Esophagus squamous epithelium (tissue), 4 donors: ENCODE measurements at regions not wholly inside any gene's neighbourhood (a gene's known extent, or its start where the extent isn't known, plus 50 kb on each side); places are given as distances from the start of the nearest gene placed in this dataset.

Experiments
- POLR2A ChIP-seq, 4 donors: fragments of 450-650 bp; IDR thresholded peaks; one replicate each; pipeline ENCODE4 v1.6.1; 2017; ENCODE audit warnings: antibody characterized with exemption in 4 of 4, mild to moderate bottlenecking in 4 of 4, moderate library complexity in 3 of 4
- TF ChIP-seq, protein P1 (sequence below), 6 experiments: fragments of 450-650 bp in 4 of 6; fragments of 200-600 bp in 2 of 6; sonication (generic) in 2 of 6; IDR thresholded peaks; one replicate each; pipeline ENCODE4 v1.5.1; 2016 to 2019; ENCODE audit warnings: antibody characterized with exemption in 6 of 6, mild to moderate bottlenecking in 4 of 6, moderate library complexity in 4 of 6

DNA sequence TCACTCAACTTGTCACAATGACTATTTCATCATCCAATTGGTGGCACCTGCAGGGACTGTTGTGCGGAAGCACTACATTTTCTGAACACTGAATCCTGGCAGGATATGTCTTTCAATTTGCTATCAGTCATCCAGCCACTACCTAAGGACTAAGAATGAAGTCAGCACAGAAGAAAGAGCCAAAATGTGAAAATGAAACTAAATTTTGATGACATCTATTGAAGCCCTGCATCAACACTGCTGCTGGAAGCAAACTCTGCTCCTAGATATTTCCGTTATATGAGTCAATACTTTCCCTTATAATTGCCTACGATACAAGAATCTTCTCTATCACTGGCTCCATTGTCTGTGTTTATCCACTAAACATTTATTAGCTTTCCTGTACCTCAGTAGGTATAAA, 917.9 kb downstream of the RAPGEF2 start:
- TF ChIP-seq, protein P1, sequence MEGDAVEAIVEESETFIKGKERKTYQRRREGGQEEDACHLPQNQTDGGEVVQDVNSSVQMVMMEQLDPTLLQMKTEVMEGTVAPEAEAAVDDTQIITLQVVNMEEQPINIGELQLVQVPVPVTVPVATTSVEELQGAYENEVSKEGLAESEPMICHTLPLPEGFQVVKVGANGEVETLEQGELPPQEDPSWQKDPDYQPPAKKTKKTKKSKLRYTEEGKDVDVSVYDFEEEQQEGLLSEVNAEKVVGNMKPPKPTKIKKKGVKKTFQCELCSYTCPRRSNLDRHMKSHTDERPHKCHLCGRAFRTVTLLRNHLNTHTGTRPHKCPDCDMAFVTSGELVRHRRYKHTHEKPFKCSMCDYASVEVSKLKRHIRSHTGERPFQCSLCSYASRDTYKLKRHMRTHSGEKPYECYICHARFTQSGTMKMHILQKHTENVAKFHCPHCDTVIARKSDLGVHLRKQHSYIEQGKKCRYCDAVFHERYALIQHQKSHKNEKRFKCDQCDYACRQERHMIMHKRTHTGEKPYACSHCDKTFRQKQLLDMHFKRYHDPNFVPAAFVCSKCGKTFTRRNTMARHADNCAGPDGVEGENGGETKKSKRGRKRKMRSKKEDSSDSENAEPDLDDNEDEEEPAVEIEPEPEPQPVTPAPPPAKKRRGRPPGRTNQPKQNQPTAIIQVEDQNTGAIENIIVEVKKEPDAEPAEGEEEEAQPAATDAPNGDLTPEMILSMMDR (IDR thresholded peaks at IDR 0.05) = no peak
- no peak for TF ChIP-seq POLR2A (IDR thresholded peaks at IDR 0.05)
